GM19438 (cell line): ENCODE measurements at regions not wholly inside any gene's neighbourhood (a gene's known extent, or its start where the extent isn't known, plus 50 kb on each side); places are given as distances from the start of the nearest gene placed in this dataset.

Experiments
- ATAC-seq: cut with Tn5 transposase; IDR thresholded peaks from one replicate; pipeline ENCODE4 v1.9.1; 2021; ENCODE audit warnings: low read depth; ENCODE audit not compliant: unreplicated experiment

GRCh38 chr18:31246460-31246859 is 71.5 kb upstream of the DSG1 start:
- ATAC-seq, result no peak

- ATAC-seq, result no peak
Measured at GRCh38 chr18:31247574-31248199, 70.3 kb upstream of the DSG1 start.

- no peak for ATAC-seq
Measured at GRCh38 chr18:31248783-31249521, 69.0 kb upstream of the DSG1 start.

GRCh38 chr18:31250902-31251301 is 67.1 kb upstream of the DSG1 start:
- no peak for ATAC-seq

GRCh38 chr18:31252522-31252921 is 65.4 kb upstream of the DSG1 start:
- no peak for ATAC-seq

- no peak for ATAC-seq
Measured at GRCh38 chr18:31255953-31256352, 62.0 kb upstream of the DSG1 start.

- no peak for ATAC-seq
Measured at GRCh38 chr18:31258789-31259188, 59.2 kb upstream of the DSG1 start.

- ATAC-seq, result no peak
Measured at GRCh38 chr18:31261792-31262582, 56.0 kb upstream of the DSG1 start.

GRCh38 chr18:31267823-31268481 is 50.0 kb upstream of the DSG1 start:
- ATAC-seq, result peak; percentile 72
